ENCODE measurements at regions not wholly inside any gene's neighbourhood (a gene's known extent, or its start where the extent isn't known, plus 50 kb on each side); places are given as distances from the start of the nearest gene placed in this dataset.
"Not testable (repeated sequence)": the region's sequence is repeated elsewhere in the genome, so short reads cannot be mapped to it uniquely, and the experiment has no call there.

DNA sequence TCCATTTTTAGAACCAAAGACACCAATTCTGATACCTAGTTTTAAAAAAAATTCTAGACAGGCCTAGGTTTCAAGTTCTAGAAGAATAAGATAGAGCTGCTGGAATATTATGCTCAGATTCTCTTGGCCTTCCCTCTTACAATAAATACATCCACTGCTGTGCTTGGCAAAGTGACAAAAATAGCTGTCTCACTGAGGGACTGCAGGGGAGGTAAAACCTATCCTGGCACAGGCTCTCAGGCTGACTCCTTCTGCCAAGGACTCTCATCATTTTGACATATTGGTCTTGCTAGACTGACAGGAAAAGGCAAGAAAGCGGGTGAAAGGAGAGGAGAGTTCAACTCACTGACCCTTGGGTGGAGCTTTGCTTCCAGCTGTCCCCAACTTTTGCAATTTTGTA, 197.0 kb upstream of the LHX8 start:
- no peak for DNase-seq (ENCODE audit: low read depth in 4 of 4, low spot score in 3 of 4)

DNA sequence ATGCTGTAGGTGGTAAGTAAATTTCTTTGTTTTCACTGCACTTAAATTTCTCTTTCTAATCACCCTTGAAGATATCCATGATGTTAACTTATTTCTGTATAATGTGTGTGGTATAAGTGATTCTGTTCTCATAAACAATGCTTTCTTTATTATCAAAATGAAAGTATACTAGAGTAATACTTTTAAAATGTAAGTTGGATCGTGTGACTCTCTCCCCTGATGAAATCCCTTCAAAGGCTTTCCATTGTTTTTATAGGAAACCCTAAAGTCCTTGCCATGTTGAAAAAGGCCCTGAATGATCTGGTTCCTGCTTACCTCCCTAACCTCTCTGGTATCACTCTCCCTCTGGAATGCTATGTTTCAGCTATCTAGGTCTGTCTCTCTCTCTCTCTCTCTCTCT, 191.1 kb upstream of the LHX8 start:
- DNase-seq (ENCODE audit: low read depth in 4 of 4, low spot score in 3 of 4) = no peak

DNA sequence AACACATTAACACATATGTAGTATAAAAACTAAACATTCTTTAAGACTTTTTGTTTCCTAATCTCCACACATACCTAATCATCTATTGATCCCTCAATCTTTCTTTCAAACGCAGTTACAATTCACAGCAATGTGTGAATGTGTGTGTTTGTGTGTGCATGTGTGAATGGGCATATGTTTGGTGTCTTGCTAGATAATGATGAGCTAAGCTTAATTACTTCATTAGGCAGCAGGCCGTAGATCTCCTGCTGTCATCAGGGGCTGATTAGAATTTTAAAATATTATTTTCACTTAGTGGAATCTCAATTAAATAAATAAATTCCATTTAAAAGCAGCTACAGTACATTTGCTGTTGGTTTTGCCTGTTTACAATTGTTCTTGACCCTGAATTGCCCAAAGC, 187.8 kb upstream of the LHX8 start:
- no peak for DNase-seq (ENCODE audit: low read depth in 4 of 4, low spot score in 3 of 4)

DNA sequence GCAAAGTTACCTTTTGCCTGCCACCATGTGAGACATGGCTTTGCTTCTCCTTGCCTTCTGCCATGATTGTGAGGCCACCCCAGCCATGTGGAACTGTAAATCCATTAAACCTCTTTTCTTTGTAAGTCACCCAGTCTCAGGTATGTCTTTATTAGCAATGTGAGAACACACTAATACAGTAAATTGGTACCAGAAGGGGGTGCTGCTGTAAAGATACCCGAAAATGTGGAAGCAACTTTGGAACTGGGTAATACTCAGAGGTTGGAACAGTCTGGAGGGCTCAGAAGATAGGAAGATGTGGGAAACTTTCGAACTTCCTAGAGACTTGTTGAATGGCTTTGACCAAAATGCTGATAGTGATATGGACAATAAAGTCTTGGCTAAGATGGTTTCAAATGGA, 184.8 kb upstream of the LHX8 start:
- DNase-seq (ENCODE audit: low read depth in 4 of 4, low spot score in 3 of 4) = not testable (repeated sequence)

DNA sequence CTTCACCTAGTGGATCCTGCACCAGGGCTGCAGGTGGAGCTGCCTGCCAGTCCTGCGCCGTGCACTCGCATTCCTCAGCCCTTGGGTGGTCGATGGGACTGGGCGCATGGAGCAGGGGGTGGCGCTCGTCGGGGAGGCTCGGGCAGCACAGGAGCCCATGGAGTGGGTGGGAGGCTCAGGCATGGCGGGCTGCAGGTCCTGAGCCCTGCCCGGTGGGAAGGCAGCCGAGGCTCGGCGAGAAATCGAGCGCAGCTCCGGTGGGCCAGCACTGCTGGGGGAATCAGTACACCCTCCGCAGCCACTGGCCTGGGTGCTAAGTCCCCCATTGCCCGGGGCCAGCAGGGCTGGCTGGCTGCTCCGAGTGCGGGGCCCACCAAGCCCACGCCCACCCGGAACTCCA, 182.2 kb upstream of the LHX8 start:
- DNase-seq (ENCODE audit: low read depth in 4 of 4, low spot score in 3 of 4) = not testable (repeated sequence)

DNA sequence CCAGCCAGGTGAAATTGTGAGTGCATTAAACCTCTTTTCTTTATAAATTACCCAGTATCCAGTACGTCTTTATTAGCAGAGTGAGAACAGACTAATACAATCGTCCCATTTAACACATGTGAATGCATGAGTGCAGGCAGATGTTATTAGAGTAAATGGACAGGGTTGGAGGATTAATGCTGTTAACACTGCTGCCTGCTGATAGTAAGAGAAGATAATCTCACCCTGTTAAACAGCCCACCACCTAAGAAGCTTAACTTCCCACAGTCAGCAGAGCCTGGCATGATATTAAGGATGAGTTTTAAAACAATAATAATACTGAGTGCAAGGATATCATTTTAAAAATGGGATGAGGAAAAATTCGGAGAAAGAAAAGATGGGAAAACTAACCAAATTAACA, 181.4 kb upstream of the LHX8 start:
- DNase-seq (ENCODE audit: low read depth in 4 of 4, low spot score in 3 of 4) = no peak

DNA sequence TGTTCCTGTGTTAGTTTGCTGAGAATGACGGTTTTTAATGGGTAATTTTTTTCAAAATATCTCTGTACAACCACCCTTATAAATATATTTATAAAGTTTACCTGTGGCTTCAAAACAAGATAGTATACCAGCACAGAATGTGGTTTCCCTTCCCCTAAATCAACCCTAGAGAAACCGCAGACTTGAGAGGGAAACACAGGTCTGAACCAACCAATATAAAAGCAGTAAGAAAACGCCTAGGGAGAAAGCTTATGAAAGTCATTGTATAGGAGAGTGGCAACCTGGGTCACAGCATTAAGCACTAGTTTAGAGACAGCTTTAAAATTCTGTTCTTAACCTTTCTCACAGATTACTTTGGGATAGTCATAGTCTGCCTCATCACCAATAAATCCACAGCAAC, 180.6 kb upstream of the LHX8 start:
- no peak for DNase-seq (ENCODE audit: low read depth in 4 of 4, low spot score in 3 of 4)

DNA sequence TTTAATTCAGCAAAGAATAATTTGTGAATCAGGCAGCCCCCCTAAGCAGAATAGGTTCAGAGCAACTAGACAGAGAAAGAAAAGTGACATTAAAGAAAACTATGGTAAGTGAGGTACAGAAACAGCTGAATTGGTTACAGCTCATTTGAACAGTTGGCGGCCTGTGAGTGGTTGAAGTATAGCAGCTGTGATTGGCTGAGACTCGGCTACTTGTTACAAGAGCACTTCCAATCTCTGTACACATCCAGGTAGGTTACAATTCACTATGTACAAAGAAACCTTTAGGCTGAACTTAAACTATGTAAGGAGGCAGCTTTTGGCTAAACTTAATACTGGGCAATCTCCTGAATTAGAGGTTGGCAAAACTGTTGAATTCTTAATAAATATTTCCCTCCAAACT, 171.1 kb upstream of the LHX8 start:
- DNase-seq (ENCODE audit: low read depth in 4 of 4, low spot score in 3 of 4) = no peak

DNA sequence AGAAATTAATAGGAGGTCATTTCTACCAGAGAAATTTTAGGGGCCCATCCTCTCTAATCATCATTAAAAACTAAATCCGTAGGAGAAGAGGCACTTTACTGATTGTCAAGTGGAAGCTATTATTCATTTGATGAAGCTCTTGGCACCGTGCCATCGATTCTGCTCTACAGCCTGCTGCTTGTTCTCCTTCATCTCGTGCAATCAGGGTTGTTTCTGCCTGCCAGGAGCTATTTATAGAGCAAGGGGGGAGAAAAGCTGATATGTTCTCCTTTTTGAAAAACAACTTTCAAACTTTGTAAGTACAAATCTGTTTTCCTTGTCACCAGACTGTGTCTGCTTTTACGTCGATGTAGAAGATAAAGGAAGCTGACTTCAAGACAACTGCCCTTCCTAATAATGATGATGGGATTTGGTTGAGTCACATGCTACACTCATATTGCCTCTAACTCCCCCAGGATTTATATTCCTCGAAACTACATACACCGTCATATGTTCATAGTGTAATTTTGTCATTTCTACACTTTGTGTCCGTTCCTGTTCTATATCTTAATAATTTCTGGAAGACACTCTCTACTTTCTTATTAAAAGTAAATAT, 169.6 kb upstream of the LHX8 start:
- DNase-seq (ENCODE audit: low read depth in 4 of 4, low spot score in 3 of 4) = peak in 1 of 4 donors; percentile 3

DNA sequence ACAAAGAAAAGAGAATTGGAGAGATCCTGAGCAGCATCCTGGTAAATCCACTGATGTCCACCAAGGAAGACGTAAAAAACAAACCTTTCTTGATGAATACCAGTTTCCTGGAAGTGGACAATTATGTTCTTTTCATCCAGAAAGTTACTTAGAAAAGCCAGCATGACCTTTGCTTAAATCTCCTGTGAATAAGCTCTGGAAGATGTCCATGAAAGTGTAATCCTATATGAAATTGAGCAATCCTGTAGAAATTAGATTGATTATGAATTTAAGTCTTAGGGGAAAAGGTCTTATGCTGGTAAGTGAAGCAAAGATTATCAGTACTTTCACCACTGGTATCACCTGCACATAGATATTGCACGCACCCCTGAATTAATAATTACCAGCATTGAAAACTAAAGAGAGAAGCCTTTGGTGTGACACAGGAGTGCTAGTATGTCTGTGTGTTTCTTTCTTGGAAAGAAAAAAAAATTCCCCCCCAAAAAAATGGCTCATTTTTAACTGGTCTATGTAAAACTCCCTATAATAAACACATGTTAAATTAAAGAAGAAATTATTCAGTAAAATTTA, 164.5 kb upstream of the LHX8 start:
- no peak for DNase-seq (ENCODE audit: low read depth in 4 of 4, low spot score in 3 of 4)

DNA sequence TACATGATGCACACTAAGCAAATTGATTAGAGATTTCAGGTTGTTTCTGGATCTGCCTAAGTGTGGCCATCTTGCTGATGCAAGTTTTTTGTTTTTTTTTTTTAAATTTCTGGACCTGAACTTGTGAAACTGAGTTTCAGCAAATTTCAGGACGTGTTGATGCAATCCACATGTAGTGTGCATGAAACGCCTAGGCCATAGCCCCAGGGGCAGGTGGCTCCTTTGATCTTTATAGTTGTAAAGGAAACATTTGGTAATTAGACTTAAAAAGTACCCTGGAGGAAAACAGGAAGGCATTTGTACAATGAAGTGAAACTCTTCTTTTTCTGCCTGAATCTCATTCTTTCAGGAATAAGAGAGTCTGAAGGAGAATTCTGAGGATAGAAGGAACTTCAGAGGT, 162.2 kb upstream of the LHX8 start:
- DNase-seq (ENCODE audit: low read depth in 4 of 4, low spot score in 3 of 4) = no peak

DNA sequence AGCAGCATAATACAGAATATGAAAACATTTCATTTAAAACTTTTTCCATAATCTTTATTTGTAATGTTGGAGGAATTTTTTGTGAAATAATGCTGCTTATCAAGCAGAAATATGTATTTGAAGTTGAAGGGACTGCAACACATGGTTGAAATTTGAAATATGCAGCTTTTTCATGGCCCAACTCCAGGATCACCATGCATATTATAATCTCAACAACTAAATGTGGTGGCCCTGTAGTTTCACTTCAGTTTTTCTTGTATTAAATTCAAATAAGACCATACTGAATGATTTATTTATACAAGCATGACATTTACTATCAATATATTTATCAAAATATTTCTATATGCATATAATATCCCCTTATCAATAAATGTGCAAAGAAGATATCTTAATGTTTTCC, 157.7 kb upstream of the LHX8 start:
- no peak for DNase-seq (ENCODE audit: low read depth in 4 of 4, low spot score in 3 of 4)

DNA sequence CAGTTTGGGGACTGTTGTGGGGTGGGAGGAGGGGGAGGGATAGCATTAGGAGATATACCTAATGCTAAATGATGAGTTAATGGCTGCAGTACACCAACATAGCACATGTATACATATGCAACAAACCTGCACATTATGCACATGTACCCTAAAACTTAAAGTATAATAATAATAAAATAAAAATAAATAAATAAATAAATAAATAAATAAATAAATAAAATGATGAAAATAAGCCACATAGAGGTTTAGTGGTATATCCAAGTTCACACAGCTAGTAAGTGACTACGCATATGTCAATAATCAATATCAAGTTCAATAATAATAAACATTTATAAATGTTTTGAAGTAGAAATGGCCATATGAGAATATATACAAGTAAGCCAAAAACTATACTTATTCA, 141.7 kb upstream of the LHX8 start:
- DNase-seq (ENCODE audit: low read depth in 4 of 4, low spot score in 3 of 4) = not testable (repeated sequence)

DNA sequence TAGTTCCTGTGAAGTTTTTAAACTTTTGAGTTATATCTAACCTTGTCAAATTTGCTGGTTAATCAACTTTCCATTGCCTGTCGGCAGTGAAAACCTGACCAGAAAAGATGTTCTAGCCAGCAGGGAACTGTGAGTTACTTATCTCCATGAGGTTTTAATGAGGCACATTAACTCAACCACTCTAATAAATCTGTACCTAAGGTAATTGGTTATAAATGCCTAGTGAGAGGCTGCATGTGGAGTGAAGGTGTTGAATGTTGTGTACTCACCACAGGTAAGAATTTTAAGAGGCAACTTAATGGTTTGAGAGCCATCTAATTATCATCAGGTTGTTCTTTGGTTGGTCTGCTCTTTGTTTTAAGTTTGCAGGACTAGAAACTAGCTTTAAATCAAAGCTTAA, 138.4 kb upstream of the LHX8 start:
- DNase-seq (ENCODE audit: low read depth in 4 of 4, low spot score in 3 of 4) = no peak

DNA sequence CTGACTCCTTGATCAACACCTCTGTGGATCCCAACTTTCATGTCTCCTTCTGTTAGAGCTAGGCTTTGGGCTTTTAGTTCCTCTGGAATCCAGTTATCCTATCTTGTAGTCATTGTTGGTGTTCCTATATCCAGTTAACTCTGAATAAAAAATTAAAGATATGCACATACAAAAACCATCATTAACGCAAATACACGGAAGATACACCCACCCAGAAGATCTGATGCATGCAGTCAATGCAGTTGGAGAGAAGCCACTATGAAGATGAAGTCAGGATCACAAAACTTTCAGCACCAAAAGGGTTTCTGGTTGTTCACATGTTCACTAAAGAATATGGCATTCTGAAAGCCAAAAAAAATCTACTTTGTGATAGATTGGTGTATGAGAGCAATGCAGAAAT, 123.6 kb upstream of the LHX8 start:
- DNase-seq (ENCODE audit: low read depth in 4 of 4, low spot score in 3 of 4) = no peak

DNA sequence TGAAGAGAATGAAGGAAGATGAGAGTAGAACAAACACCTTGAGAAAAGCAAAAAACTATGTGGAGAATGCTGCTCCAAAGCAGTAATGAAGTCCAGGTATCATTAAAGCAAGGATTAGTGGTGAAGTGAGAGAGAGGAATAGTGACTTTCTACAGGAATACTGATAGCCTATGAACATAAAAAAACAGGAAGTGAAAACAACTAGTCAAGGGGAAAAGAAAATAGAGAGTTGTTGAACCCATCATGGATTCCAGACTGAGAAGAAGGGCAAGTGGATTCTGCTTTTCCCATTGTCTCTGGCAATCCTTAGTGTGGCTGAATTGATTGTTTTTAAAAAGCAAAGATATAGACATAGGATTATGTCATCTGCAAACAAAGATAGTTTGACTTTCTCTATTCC, 119.9 kb upstream of the LHX8 start:
- no peak for DNase-seq (ENCODE audit: low read depth in 4 of 4, low spot score in 3 of 4)

DNA sequence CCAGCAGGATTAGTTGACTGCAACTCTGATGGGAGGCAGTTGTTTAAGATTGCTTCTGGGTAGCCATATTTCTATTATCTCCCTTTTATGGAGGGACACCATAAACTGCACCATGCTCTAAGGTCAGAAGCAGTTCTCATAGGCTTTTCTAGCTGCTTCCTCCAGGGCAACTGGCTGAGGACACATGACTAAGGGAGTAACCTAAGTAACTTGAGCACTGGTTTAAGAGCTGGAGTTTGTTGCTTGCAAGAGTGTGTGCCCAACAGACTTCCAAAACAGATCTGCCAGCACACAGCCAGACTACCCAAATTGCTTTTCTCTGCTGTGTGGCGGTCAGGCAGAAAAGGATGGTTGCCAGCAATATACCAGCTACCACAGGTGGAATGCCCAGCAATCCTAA, 111.2 kb upstream of the LHX8 start:
- no peak for DNase-seq (ENCODE audit: low read depth in 4 of 4, low spot score in 3 of 4)

DNA sequence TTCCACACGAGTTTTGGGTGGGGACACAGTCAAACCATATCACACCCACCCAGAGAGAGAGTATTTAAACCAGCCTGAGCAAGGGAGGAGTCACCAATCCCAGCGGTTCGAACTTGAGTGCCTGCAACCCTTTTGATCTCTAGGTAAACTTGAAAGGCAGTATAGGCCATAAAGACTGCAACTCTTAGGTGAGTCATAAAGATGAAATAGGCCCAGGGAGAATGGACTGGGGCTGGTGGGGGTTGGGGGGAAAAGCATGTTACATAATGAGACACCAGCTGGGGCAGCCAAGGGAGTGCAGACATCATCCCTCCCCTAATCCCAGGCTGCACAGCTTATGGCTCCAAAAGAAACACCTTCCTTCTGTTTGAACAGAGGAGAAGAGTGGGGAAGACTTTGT, 99.8 kb upstream of the LHX8 start:
- no peak for DNase-seq (ENCODE audit: low read depth in 4 of 4, low spot score in 3 of 4)

DNA sequence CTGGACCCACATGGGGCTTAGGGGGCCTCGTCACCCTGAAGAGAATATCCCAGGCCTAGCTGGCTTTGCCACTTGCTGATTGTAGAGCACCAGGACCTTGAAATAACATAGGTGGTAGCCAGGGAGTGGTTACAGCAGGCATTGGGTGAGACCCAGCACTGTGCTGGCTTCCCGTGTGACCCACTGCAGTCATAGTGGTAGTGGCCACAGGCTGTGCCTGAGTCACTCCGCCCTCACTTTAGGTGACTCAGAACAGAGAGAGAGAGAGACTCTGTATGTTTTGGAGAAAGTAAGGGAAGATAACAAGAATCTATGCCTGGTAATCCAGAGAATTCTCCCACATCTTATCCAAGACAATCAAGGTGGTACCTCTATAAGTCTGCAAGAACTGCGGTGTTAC, 98.7 kb upstream of the LHX8 start:
- DNase-seq (ENCODE audit: low read depth in 4 of 4, low spot score in 3 of 4) = no peak

DNA sequence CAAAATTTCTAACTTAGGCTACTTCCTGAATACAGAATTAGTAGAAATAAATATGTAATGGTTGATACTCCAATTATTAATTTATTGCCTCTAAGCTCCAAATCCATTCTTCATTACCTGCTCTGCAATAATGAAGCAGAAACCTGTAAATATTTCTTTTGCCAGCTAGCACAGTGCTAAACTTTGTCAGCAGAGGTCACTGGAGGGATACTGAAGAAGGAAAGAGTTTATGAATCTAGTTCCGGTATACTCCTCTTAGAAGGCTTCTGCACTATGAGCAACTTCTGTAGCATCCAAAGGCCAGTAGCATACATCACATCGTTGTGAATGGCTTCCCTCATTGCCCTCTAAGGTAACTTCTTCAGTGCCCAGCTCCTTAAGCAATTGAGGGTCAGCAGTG, 81.0 kb upstream of the LHX8 start:
- DNase-seq (ENCODE audit: low read depth in 4 of 4, low spot score in 3 of 4) = no peak

DNA sequence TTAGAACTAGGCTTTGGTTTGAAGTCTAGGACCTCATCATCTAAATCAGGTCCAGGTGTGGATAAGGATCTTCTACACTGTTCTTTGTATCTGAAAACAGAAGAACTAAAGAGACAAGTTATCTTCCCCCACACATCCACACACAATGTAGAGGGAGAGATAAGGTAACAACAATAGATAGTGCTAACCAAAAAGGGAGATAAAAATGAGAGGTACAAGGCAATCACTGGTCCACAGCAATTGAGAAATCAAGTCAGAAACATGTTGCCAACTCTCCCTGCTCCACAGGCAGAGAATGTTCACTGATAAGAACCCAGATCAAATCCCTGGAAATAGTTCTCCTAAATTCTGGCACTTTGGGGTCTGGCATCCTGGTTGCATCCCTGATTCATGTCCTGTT, 75.8 kb upstream of the LHX8 start:
- DNase-seq (ENCODE audit: low read depth in 4 of 4, low spot score in 3 of 4) = no peak

DNA sequence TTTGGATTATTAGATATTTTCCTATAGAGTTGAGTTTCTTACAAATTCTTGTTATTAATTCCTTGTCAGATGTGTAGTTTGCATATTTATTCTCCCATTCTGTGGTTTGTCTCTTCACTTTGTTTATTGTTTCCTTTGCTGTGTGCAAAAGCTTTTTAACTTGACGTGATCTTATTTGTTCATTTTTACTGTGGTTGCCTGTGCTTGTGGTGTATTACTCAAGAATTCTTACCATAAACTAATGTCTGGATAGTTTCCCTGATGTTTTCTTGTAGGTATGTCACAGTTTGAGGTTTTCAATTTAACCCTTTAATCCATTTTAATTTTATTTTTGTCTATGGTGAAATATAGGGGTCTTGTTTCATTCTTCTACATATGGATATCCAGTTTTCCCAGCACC, 72.1 kb upstream of the LHX8 start:
- DNase-seq (ENCODE audit: low read depth in 4 of 4, low spot score in 3 of 4) = no peak

DNA sequence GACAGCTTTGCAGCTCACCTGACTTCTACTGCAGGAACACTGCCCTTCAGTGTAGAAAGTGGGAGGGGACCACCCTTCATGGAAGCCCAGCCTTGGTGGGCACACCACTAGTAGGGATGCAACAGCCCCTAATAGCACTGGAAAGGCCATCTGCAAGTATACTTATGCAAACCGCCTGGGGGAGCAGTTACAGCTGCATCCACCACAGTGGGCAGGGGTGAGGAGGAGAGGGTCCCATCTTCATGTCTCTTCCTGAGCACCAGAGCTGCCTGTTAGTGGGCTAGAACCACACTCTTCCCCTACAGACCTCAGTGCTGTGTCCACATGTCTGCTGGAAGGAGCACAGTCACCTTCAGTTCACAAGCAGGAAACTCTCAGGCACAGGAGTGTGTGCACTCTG, 66.2 kb upstream of the LHX8 start:
- DNase-seq (ENCODE audit: low read depth in 4 of 4, low spot score in 3 of 4) = no peak
